ENCODE measurements at regions not wholly inside any gene's neighbourhood (a gene's known extent, or its start where the extent isn't known, plus 50 kb on each side); places are given as distances from the start of the nearest gene placed in this dataset.

DNA sequence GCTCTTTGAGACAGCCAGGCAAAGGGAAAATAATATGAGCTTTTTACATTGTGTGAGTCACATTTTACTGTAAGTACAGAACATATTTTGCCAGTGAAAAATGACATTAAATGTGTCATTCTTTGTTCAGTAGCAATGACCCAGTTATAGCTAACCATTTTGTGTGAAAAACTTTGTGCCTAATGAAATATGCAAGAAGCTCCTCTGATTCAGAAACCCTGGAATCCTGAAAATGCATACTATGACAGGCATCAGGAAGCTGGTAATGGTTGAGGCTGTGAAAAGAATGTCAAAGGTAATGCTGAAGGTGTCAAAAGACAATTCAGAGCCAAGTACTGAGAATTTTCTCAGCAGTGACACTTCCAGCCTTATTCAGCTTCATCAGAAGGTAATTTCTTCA, 549.5 kb upstream of the SMIM31 start:
- TF ChIP-seq, protein P1, sequence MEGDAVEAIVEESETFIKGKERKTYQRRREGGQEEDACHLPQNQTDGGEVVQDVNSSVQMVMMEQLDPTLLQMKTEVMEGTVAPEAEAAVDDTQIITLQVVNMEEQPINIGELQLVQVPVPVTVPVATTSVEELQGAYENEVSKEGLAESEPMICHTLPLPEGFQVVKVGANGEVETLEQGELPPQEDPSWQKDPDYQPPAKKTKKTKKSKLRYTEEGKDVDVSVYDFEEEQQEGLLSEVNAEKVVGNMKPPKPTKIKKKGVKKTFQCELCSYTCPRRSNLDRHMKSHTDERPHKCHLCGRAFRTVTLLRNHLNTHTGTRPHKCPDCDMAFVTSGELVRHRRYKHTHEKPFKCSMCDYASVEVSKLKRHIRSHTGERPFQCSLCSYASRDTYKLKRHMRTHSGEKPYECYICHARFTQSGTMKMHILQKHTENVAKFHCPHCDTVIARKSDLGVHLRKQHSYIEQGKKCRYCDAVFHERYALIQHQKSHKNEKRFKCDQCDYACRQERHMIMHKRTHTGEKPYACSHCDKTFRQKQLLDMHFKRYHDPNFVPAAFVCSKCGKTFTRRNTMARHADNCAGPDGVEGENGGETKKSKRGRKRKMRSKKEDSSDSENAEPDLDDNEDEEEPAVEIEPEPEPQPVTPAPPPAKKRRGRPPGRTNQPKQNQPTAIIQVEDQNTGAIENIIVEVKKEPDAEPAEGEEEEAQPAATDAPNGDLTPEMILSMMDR (IDR thresholded peaks at IDR 0.05): no peak
- no peak for TF ChIP-seq POLR2A (IDR thresholded peaks at IDR 0.05)

Measured in vagina (tissue), 2 donors.